ENCODE measurements at regions not wholly inside any gene's neighbourhood (a gene's known extent, or its start where the extent isn't known, plus 50 kb on each side); places are given as distances from the start of the nearest gene placed in this dataset.

DNA sequence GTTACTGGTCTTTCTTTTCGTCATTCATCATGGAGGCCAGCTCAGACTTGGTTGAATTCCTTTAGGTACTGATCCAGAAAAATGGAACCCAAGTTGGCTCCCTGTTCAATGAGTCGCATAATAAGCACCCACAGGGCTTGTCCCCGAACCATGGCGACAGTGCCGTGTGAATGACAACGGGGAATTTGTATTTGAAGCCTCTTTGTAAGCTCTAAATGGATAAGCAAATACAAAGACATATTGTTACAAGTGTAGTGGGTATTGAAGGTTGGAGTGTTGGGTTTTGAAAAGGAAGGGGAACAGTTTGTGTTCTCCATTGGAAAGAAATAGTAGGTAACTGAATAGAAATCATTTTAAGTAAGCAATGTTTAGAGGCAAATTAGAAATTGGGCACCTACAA is 288.9 kb downstream of the SLC4A3 start:
- DNase-seq (ENCODE audit: low read depth), result no peak
- TF ChIP-seq, protein P1, sequence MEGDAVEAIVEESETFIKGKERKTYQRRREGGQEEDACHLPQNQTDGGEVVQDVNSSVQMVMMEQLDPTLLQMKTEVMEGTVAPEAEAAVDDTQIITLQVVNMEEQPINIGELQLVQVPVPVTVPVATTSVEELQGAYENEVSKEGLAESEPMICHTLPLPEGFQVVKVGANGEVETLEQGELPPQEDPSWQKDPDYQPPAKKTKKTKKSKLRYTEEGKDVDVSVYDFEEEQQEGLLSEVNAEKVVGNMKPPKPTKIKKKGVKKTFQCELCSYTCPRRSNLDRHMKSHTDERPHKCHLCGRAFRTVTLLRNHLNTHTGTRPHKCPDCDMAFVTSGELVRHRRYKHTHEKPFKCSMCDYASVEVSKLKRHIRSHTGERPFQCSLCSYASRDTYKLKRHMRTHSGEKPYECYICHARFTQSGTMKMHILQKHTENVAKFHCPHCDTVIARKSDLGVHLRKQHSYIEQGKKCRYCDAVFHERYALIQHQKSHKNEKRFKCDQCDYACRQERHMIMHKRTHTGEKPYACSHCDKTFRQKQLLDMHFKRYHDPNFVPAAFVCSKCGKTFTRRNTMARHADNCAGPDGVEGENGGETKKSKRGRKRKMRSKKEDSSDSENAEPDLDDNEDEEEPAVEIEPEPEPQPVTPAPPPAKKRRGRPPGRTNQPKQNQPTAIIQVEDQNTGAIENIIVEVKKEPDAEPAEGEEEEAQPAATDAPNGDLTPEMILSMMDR (conservative IDR thresholded peaks at IDR 0.05; ENCODE audit: low read depth, low read length), result no peak
- H3K4me3 ChIP-seq (ENCODE audit: low read length), result no peak overlapping the region

GRCh38 chr2:219916726-219917440 is 289.5 kb downstream of the SLC4A3 start:
- DNase-seq (ENCODE audit: low read depth), result no peak
- H3K4me3 ChIP-seq (ENCODE audit: low read length), result no peak overlapping the region
- TF ChIP-seq, protein P1 (conservative IDR thresholded peaks at IDR 0.05; ENCODE audit: low read depth, low read length), result no peak

DNA sequence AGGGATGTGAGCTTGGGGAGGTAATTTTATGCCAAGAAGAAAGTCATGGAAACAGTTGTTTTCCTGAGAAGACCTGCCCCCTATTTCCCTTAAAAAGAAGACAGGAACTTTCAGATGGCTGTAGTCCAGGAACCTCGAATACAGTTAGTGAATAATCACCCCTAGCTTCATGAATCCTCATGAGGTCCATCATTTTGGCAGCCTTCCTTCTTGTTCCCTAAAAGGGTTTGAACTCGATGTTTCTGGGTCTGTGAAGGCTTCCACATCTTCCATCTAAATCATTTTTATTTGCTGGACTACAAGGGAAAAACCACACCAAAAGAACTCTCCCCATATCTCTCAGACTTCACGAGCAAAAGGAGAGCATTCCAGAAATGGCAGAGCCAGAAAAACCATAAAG is 290.8 kb downstream of the SLC4A3 start:
- DNase-seq (ENCODE audit: low read depth), result no peak
- TF ChIP-seq, protein P1 (conservative IDR thresholded peaks at IDR 0.05; ENCODE audit: low read depth, low read length), result no peak

DNA sequence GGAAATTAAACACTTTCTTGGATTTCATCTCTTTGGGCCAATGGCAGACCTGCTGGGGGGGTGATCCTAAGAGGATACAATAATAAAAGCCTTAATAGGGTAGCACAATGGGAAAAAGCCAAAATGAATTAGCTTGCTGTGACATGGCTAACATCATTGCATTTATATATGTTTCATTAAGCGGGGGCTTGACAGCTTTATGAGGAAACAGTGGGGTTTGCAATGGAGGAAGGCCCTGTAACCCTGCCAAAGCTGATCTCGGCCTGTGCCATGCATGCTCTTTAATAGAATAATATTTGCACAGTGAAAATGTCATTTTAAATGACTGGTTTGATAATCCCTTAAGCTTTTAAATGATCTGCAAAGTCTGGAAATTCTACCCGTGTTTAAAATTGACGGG is 291.5 kb downstream of the SLC4A3 start:
- TF ChIP-seq, protein P1 (conservative IDR thresholded peaks at IDR 0.05; ENCODE audit: low read depth, low read length), result no peak
- H3K4me3 ChIP-seq (ENCODE audit: low read length), result no peak overlapping the region
- no peak for DNase-seq (ENCODE audit: low read depth)

More for the DNA sequence above, 290.8 kb downstream of the SLC4A3 start:
- H3K4me3 ChIP-seq (ENCODE audit: low read length), result no peak overlapping the region

DNA sequence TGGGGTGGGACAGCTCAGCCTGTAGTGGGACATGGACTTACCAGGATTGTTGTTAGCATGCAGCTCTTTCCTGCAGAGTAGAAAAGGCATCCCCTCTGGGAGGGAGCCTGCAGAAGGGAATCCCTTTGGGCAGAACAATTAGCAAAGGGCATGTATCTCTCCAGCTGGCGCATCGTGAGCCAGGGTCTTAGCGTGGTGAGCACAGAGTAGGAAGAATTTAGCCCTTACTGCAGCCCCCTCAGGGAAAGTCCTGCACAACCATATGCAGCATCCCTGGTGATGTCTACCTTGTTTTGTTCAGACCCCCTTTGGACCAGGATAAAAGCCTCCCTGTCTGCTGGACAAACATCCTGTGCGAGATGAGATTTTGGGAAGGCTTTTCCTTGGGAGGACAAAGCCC is 292.1 kb downstream of the SLC4A3 start:
- TF ChIP-seq, protein P1 (conservative IDR thresholded peaks at IDR 0.05; ENCODE audit: low read depth, low read length), result no peak
- H3K4me3 ChIP-seq (ENCODE audit: low read length), result no peak overlapping the region
- DNase-seq (ENCODE audit: low read depth), result no peak

DNA sequence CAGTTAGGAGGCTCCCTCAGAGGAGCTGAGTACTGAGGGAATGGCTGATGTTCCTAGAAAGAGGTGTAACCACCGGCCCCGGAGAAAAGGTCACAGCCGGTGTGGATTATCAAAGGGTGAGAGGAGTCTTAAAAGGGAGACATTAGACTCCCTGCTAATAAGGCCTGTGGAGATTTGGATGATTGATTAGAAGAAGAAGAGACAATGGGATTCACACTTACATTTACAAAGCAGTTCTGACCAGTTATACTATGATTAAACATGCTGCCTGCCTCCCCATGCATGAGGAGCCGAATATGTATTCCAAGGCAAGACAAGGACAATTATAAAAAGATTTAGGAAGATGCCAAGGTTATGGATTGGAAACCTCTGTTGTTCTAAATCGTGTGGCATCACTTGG is 302.4 kb downstream of the SLC4A3 start:
- H3K4me3 ChIP-seq (ENCODE audit: low read length), result no peak overlapping the region
- TF ChIP-seq, protein P1 (conservative IDR thresholded peaks at IDR 0.05; ENCODE audit: low read depth, low read length), result no peak
- DNase-seq (ENCODE audit: low read depth), result no peak

- no peak for DNase-seq (ENCODE audit: low read depth)
- TF ChIP-seq, protein P1 (conservative IDR thresholded peaks at IDR 0.05; ENCODE audit: low read depth, low read length), result no peak
These were observed 312.2 kb downstream of the SLC4A3 start for GRCh38 chr2:219939647-219940046.

More at GRCh38 chr2:219939647-219940046, 312.2 kb downstream of the SLC4A3 start:
- no peak overlapping the region for H3K4me3 ChIP-seq (ENCODE audit: low read length)
